Tibial nerve (tissue), 3 donors: ENCODE measurements at regions not wholly inside any gene's neighbourhood (a gene's known extent, or its start where the extent isn't known, plus 50 kb on each side); places are given as distances from the start of the nearest gene placed in this dataset.

ENCODE experiments used
- POLR2A ChIP-seq, 2 donors: fragments of 450-650 bp; IDR thresholded peaks; one replicate each; pipeline ENCODE4 v1.6.1; 2017; ENCODE audit warnings: antibody characterized with exemption in 2 of 2, mild to moderate bottlenecking in 2 of 2, moderate library complexity in 2 of 2
- TF ChIP-seq, protein P1 (sequence below), 5 experiments: fragments of 200-600 bp in 3 of 5; fragments of 450-650 bp in 2 of 5; sonication (generic) in 3 of 5; IDR thresholded peaks; one replicate each; pipeline ENCODE4 v1.5.1; 2016 to 2019; ENCODE audit warnings: antibody characterized with exemption in 5 of 5, mild to moderate bottlenecking in 3 of 5, moderate library complexity in 2 of 5

DNA sequence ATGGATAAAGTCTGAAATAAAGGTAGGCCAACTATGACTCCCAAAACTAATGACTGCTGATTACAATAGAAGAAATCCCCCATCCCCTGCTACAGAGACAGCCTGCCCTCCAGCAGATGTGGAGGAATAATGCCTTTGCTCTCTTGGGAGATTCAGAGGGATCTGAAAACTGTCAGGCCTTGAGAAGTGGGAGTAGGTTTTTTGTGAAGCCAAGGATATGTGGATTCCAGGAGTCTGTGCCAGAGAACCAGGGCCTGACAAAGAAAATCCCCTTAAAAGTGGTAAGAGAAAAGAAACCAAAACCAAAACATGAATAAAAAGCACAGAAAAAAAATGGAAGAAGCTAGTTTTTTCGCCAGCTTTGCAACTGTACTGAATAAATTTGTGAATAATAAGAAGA lies 397.6 kb downstream of the ZNF521 start:
- TF ChIP-seq POLR2A (IDR thresholded peaks at IDR 0.05): no peak
- TF ChIP-seq, protein P1, sequence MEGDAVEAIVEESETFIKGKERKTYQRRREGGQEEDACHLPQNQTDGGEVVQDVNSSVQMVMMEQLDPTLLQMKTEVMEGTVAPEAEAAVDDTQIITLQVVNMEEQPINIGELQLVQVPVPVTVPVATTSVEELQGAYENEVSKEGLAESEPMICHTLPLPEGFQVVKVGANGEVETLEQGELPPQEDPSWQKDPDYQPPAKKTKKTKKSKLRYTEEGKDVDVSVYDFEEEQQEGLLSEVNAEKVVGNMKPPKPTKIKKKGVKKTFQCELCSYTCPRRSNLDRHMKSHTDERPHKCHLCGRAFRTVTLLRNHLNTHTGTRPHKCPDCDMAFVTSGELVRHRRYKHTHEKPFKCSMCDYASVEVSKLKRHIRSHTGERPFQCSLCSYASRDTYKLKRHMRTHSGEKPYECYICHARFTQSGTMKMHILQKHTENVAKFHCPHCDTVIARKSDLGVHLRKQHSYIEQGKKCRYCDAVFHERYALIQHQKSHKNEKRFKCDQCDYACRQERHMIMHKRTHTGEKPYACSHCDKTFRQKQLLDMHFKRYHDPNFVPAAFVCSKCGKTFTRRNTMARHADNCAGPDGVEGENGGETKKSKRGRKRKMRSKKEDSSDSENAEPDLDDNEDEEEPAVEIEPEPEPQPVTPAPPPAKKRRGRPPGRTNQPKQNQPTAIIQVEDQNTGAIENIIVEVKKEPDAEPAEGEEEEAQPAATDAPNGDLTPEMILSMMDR (IDR thresholded peaks at IDR 0.05): no peak
